SH-SY5Y (cell line): ENCODE measurements at regions not wholly inside any gene's neighbourhood (a gene's known extent, or its start where the extent isn't known, plus 50 kb on each side); places are given as distances from the start of the nearest gene placed in this dataset.

ENCODE experiments used
- GATA2 ChIP-seq: IDR thresholded peaks from 2 replicates; pipeline ENCODE4 v1.6.1; 2011; ENCODE audit warnings: mild to moderate bottlenecking, low read depth, low read length
- GATA3 ChIP-seq: IDR thresholded peaks from 2 replicates; pipeline ENCODE4 v1.6.1; 2011; ENCODE audit warnings: low read depth, mild to moderate bottlenecking, low read length, moderate library complexity

DNA sequence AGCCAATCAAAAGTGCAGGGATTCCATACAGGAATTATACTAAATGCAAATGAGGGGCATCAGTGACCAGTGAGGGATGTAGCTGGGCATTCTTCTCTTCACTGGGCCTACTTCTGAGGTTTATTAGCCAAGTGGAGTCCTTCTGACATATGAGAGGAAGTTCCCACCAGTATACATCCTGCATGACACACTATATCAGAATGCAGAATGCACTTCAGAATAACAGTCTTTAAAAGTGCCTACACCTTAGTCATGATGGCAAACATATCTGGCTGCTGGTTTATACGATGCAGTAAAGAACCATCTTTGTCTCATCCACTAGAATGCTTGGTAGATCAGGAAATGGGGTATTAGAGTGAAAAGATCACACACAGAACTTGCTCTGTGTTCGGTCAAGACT is 180.3 kb upstream of the PPARGC1A start:
- TF ChIP-seq GATA2: no peak
- no peak for TF ChIP-seq GATA3
